ENCODE measurements at regions not wholly inside any gene's neighbourhood (a gene's known extent, or its start where the extent isn't known, plus 50 kb on each side); places are given as distances from the start of the nearest gene placed in this dataset.

DNA sequence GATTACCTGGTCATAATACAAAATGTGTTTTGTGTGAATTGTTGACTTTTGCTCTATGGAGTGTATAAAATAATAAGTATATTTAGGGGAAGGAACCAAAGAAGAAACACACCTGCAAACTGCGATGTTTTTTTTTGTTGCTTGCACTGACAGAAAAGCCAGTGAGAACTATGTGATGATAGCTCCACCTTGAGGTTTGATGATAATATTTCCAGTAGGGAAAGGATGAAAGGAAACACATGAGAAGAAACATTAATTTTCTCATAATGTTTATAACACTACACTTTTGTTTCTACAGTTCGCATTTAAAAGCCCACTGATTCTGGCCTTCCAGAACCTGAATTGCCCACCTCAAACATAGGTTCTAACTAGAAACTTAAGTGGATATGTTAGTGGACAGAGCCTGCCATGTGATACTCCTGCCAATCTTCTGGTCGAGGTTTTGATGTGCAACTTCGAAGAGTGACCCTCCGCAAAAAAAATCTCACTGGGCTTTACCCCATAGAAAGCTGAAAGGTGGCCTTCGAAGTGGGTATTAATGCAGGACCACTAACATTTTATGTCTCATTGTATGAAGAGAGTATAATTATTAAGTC lies 476.4 kb upstream of the SPHKAP start:
- H3K36me3 ChIP-seq, result no peaks in the 10 kb centered on the region
- no peak for DNase-seq (ENCODE audit: extremely low spot score in 2 of 2)
- TF ChIP-seq POLR2AphosphoS5 (IDR thresholded peaks at IDR 0.05; ENCODE audit: insufficient read depth in 1 of 2, low read depth in 1 of 2) (no peak), POLR2A (IDR thresholded peaks at IDR 0.05) (no peak)
- TF ChIP-seq, protein P1, sequence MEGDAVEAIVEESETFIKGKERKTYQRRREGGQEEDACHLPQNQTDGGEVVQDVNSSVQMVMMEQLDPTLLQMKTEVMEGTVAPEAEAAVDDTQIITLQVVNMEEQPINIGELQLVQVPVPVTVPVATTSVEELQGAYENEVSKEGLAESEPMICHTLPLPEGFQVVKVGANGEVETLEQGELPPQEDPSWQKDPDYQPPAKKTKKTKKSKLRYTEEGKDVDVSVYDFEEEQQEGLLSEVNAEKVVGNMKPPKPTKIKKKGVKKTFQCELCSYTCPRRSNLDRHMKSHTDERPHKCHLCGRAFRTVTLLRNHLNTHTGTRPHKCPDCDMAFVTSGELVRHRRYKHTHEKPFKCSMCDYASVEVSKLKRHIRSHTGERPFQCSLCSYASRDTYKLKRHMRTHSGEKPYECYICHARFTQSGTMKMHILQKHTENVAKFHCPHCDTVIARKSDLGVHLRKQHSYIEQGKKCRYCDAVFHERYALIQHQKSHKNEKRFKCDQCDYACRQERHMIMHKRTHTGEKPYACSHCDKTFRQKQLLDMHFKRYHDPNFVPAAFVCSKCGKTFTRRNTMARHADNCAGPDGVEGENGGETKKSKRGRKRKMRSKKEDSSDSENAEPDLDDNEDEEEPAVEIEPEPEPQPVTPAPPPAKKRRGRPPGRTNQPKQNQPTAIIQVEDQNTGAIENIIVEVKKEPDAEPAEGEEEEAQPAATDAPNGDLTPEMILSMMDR (IDR thresholded peaks at IDR 0.05), result no peak
- no peaks in the 10 kb centered on the region for H3K9me3 ChIP-seq
- intact Hi-C loops (cut with DNase I), result no loop called here
- H3K27me3 ChIP-seq, result no peaks in the 10 kb centered on the region
- H3K4me3 ChIP-seq, result no peak overlapping the region
- H3K27ac ChIP-seq, result no peak overlapping the region
- no peaks in the 10 kb centered on the region for H3K4me1 ChIP-seq

DNA sequence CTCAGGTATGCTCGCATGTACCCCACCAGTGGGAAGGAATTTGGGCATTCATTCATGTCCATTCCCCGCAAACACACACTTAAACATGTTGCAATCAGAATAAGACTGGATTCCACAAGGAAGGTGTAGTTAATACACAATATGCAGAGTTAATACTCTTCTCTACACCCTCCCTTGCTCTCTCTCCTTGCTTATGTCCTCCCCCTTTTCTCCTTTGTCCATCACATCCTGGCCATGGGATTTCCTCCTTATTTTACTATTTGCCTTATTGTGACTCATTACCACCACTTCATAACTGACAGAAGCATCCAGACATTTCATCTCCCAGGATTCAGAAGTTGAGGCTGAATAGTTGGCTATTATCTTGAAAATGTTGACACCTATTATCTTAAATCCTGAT lies 473.8 kb upstream of the SPHKAP start:
- TF ChIP-seq, protein P1 (IDR thresholded peaks at IDR 0.05), result no peak
- TF ChIP-seq POLR2AphosphoS5 (IDR thresholded peaks at IDR 0.05; ENCODE audit: insufficient read depth in 1 of 2, low read depth in 1 of 2), result no peak
- TF ChIP-seq POLR2A (IDR thresholded peaks at IDR 0.05), result no peak
- no peak overlapping the region for H3K4me3 ChIP-seq
- no peak overlapping the region for H3K27ac ChIP-seq
- intact Hi-C loops (cut with DNase I), result no loop called here
- H3K27me3 ChIP-seq, result no peaks in the 10 kb centered on the region
- DNase-seq (ENCODE audit: extremely low spot score in 2 of 2), result no peak
- H3K4me1 ChIP-seq, result no peaks in the 10 kb centered on the region
- H3K36me3 ChIP-seq, result no peaks in the 10 kb centered on the region
- H3K9me3 ChIP-seq, result no peaks in the 10 kb centered on the region

DNA sequence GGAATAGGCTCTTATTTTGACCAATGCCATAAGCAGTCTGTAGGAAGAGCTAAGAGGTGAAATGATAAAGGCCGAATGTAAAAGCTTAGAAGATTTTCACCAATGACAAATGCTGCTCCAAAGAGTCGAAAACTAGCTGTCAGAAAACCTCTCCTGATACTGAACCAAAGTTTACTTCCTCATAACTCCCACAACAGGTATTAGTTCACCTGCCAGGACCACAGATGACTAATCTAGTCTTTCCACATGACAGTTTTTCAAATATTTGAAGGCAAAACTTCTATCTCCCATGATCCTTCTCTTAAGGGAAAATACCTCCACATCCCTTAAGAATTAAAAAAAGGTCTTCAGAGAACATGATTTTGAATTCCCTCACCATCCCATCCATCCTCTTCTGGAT lies 473.2 kb upstream of the SPHKAP start:
- intact Hi-C loops (cut with DNase I), result no loop called here
- no peaks in the 10 kb centered on the region for H3K36me3 ChIP-seq
- H3K27me3 ChIP-seq, result no peaks in the 10 kb centered on the region
- H3K4me1 ChIP-seq, result no peaks in the 10 kb centered on the region
- DNase-seq (ENCODE audit: extremely low spot score in 2 of 2), result no peak
- H3K9me3 ChIP-seq, result no peaks in the 10 kb centered on the region
- TF ChIP-seq, protein P1 (IDR thresholded peaks at IDR 0.05), result no peak
- TF ChIP-seq POLR2AphosphoS5 (IDR thresholded peaks at IDR 0.05; ENCODE audit: insufficient read depth in 1 of 2, low read depth in 1 of 2) (no peak), POLR2A (IDR thresholded peaks at IDR 0.05) (no peak)
- no peak overlapping the region for H3K27ac ChIP-seq
- H3K4me3 ChIP-seq, result no peak overlapping the region

DNA sequence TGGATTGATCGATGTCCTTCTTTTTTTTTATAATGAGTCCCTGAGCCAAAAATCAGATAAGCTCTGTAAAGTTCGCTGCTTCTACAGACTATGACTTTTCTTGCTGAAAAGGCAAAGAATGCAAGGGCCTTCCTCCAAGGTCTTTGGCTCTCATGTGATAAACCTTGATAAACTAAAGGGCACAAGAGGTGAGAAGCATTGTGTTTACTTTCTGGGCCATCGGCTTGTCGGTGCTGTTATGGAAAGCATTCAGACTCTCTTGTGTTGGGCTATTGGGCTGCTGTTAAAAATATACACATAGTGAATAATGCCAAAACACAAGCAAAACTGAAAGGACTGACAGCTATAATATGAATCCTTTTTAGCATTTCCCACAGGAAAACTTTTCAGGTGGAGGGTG lies 472.4 kb upstream of the SPHKAP start:
- Histone ChIP-seq H3K4me3 (no peak overlapping the region), H3K4me1 (no peaks in the 10 kb centered on the region), H3K36me3 (no peaks in the 10 kb centered on the region), H3K27ac (no peak overlapping the region), H3K27me3 (no peaks in the 10 kb centered on the region), H3K9me3 (no peaks in the 10 kb centered on the region)
- intact Hi-C loops (cut with DNase I), result no loop called here
- DNase-seq (ENCODE audit: extremely low spot score in 2 of 2), result no peak
- TF ChIP-seq POLR2A (IDR thresholded peaks at IDR 0.05), result no peak
- TF ChIP-seq POLR2AphosphoS5 (IDR thresholded peaks at IDR 0.05; ENCODE audit: insufficient read depth in 1 of 2, low read depth in 1 of 2), result no peak
- TF ChIP-seq, protein P1 (IDR thresholded peaks at IDR 0.05), result no peak

- TF ChIP-seq, protein P1 (IDR thresholded peaks at IDR 0.05), result no peak
- TF ChIP-seq POLR2A (IDR thresholded peaks at IDR 0.05) (no peak), POLR2AphosphoS5 (IDR thresholded peaks at IDR 0.05; ENCODE audit: insufficient read depth in 1 of 2, low read depth in 1 of 2) (no peak)
- Histone ChIP-seq H3K27me3 (no peaks in the 10 kb centered on the region), H3K9me3 (no peaks in the 10 kb centered on the region), H3K4me3 (no peak overlapping the region), H3K27ac (no peak overlapping the region), H3K4me1 (no peaks in the 10 kb centered on the region), H3K36me3 (no peaks in the 10 kb centered on the region)
- DNase-seq (ENCODE audit: extremely low spot score in 2 of 2), result no peak
- intact Hi-C loops (cut with DNase I), result no loop called here
Measured at GRCh38 chr2:228652366-228652765, 470.9 kb upstream of the SPHKAP start.

Data from vagina (tissue), 2 donors.